ENCODE measurements at regions not wholly inside any gene's neighbourhood (a gene's known extent, or its start where the extent isn't known, plus 50 kb on each side); places are given as distances from the start of the nearest gene placed in this dataset.

GRCh38 chr3:146903927-146904326, 298.8 kb upstream of the PLSCR5 start:
- POLR2A ChIA-PET: no interaction called here
- no peak for DNase-seq (ENCODE audit: extremely low spot score)
- CTCF ChIA-PET: no interaction called here
- TF ChIP-seq ZNF384 (IDR thresholded peaks at IDR 0.05) (no peak), FOXK2 (IDR thresholded peaks at IDR 0.05) (no peak), ELF4 (IDR thresholded peaks at IDR 0.05) (no peak), SP1 (IDR thresholded peaks at IDR 0.05) (no peak), NFRKB (IDR thresholded peaks at IDR 0.05) (no peak), L3MBTL2 (conservative IDR thresholded peaks at IDR 0.05) (no peak), CTBP1 (IDR thresholded peaks at IDR 0.05; ENCODE audit: borderline replicate concordance) (no peak), FOXM1 (IDR thresholded peaks at IDR 0.05; ENCODE audit: borderline replicate concordance) (no peak), FOXA1 (IDR thresholded peaks at IDR 0.05) (no peak), LEF1 (IDR thresholded peaks at IDR 0.05; ENCODE audit: borderline replicate concordance) (no peak), ARNT (IDR thresholded peaks at IDR 0.05) (no peak), BHLHE40 (IDR thresholded peaks at IDR 0.05; ENCODE audit: borderline replicate concordance) (no peak), SUZ12 (IDR thresholded peaks at IDR 0.05) (no peak), TARDBP (IDR thresholded peaks at IDR 0.05) (no peak), HDGF (IDR thresholded peaks at IDR 0.05; ENCODE audit: borderline replicate concordance) (no peak)
- TF ChIP-seq, protein P1, sequence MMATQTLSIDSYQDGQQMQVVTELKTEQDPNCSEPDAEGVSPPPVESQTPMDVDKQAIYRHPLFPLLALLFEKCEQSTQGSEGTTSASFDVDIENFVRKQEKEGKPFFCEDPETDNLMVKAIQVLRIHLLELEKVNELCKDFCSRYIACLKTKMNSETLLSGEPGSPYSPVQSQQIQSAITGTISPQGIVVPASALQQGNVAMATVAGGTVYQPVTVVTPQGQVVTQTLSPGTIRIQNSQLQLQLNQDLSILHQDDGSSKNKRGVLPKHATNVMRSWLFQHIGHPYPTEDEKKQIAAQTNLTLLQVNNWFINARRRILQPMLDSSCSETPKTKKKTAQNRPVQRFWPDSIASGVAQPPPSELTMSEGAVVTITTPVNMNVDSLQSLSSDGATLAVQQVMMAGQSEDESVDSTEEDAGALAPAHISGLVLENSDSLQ (IDR thresholded peaks at IDR 0.05): no peak

- POLR2A ChIA-PET: no interaction called here
- no peak for DNase-seq (ENCODE audit: extremely low spot score)
- TF ChIP-seq ARNT (IDR thresholded peaks at IDR 0.05) (no peak), TARDBP (IDR thresholded peaks at IDR 0.05) (no peak), SUZ12 (IDR thresholded peaks at IDR 0.05) (no peak), L3MBTL2 (conservative IDR thresholded peaks at IDR 0.05) (no peak), ELF4 (IDR thresholded peaks at IDR 0.05) (no peak), FOXA1 (IDR thresholded peaks at IDR 0.05) (no peak), BHLHE40 (IDR thresholded peaks at IDR 0.05; ENCODE audit: borderline replicate concordance) (no peak), FOXK2 (IDR thresholded peaks at IDR 0.05) (no peak), ZNF384 (IDR thresholded peaks at IDR 0.05) (no peak), HDGF (IDR thresholded peaks at IDR 0.05; ENCODE audit: borderline replicate concordance) (no peak), LEF1 (IDR thresholded peaks at IDR 0.05; ENCODE audit: borderline replicate concordance) (no peak), CTBP1 (IDR thresholded peaks at IDR 0.05; ENCODE audit: borderline replicate concordance) (no peak), FOXM1 (IDR thresholded peaks at IDR 0.05; ENCODE audit: borderline replicate concordance) (no peak), NFRKB (IDR thresholded peaks at IDR 0.05) (no peak), SP1 (IDR thresholded peaks at IDR 0.05) (no peak)
- TF ChIP-seq, protein P1 (IDR thresholded peaks at IDR 0.05): no peak
- CTCF ChIA-PET: no interaction called here
Observed at GRCh38 chr3:146899171-146899570, 294.0 kb upstream of the PLSCR5 start.

DNA sequence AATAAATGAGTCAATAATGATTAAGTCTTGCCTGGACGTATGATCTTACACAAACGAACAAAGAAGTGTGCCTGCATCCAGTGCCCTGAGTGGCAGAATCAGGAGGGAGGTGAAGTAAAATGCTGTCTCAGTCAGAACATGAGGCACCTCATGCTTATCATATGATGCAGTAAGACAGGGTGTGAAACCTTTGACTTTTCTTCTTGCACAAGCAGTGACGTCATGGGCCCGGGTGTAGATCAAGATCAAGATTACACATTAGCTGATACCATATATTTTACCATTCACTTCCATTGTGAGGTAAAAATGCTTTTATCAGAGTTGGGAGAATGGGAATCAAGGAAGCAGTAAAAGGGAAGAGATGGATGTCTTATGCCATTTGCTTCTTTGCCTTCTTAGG, 291.6 kb upstream of the PLSCR5 start:
- POLR2A ChIA-PET: no interaction called here
- no peak for DNase-seq (ENCODE audit: extremely low spot score)
- CTCF ChIA-PET: no interaction called here
- TF ChIP-seq FOXK2 (IDR thresholded peaks at IDR 0.05) (no peak), NFRKB (IDR thresholded peaks at IDR 0.05) (no peak), TARDBP (IDR thresholded peaks at IDR 0.05) (no peak), L3MBTL2 (conservative IDR thresholded peaks at IDR 0.05) (no peak), BHLHE40 (IDR thresholded peaks at IDR 0.05; ENCODE audit: borderline replicate concordance) (no peak), CTBP1 (IDR thresholded peaks at IDR 0.05; ENCODE audit: borderline replicate concordance) (no peak), FOXA1 (IDR thresholded peaks at IDR 0.05) (no peak), SUZ12 (IDR thresholded peaks at IDR 0.05) (no peak), ELF4 (IDR thresholded peaks at IDR 0.05) (no peak), ARNT (IDR thresholded peaks at IDR 0.05) (no peak), FOXM1 (IDR thresholded peaks at IDR 0.05; ENCODE audit: borderline replicate concordance) (no peak), LEF1 (IDR thresholded peaks at IDR 0.05; ENCODE audit: borderline replicate concordance) (no peak), HDGF (IDR thresholded peaks at IDR 0.05; ENCODE audit: borderline replicate concordance) (no peak), SP1 (IDR thresholded peaks at IDR 0.05) (no peak), ZNF384 (IDR thresholded peaks at IDR 0.05) (no peak)
- TF ChIP-seq, protein P1 (IDR thresholded peaks at IDR 0.05): no peak

GRCh38 chr3:146895026-146895749, 290.0 kb upstream of the PLSCR5 start:
- DNase-seq (ENCODE audit: extremely low spot score): no peak
- TF ChIP-seq LEF1 (IDR thresholded peaks at IDR 0.05; ENCODE audit: borderline replicate concordance): no peak
- no peak for TF ChIP-seq SP1 (IDR thresholded peaks at IDR 0.05)
- TF ChIP-seq NFRKB (IDR thresholded peaks at IDR 0.05): no peak
- TF ChIP-seq FOXM1 (IDR thresholded peaks at IDR 0.05; ENCODE audit: borderline replicate concordance): no peak
- no peak for TF ChIP-seq FOXK2 (IDR thresholded peaks at IDR 0.05)
- TF ChIP-seq TARDBP (IDR thresholded peaks at IDR 0.05): no peak
- no peak for TF ChIP-seq HDGF (IDR thresholded peaks at IDR 0.05; ENCODE audit: borderline replicate concordance)
- TF ChIP-seq SUZ12 (IDR thresholded peaks at IDR 0.05): no peak
- ChIA-PET POLR2A (no interaction called here), CTCF (no interaction called here)

DNA sequence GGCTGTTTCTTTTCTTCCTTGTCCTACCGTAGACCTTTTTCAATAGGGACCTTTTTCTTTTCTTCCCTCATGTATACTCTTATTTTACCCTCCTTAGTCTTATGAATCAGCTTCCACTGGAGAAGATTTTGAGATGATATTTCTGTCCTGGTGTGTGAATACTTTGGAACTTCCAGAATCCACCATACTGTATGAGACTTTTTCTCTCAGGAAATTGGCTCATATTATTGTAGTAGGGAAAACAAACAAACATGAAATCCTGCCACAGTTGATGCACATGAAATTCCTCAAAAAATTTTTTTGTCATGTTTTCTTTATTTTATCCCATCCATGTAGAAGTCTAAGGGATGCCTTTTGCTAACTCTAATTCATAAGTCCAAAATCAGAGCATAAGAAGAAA, 289.3 kb upstream of the PLSCR5 start:
- no peak for DNase-seq (ENCODE audit: extremely low spot score)
- TF ChIP-seq CTBP1 (IDR thresholded peaks at IDR 0.05; ENCODE audit: borderline replicate concordance) (no peak), ELF4 (IDR thresholded peaks at IDR 0.05) (no peak), SUZ12 (IDR thresholded peaks at IDR 0.05) (no peak)
- ChIA-PET POLR2A (no interaction called here), CTCF (no interaction called here)

- POLR2A ChIA-PET: no interaction called here
- no peak for DNase-seq (ENCODE audit: extremely low spot score)
- CTCF ChIA-PET: no interaction called here
- TF ChIP-seq HDGF (IDR thresholded peaks at IDR 0.05; ENCODE audit: borderline replicate concordance): no peak
- no peak for TF ChIP-seq LEF1 (IDR thresholded peaks at IDR 0.05; ENCODE audit: borderline replicate concordance)
- no peak for TF ChIP-seq ELF4 (IDR thresholded peaks at IDR 0.05)
- no peak for TF ChIP-seq CTBP1 (IDR thresholded peaks at IDR 0.05; ENCODE audit: borderline replicate concordance)
- TF ChIP-seq L3MBTL2 (conservative IDR thresholded peaks at IDR 0.05): no peak
- no peak for TF ChIP-seq BHLHE40 (IDR thresholded peaks at IDR 0.05; ENCODE audit: borderline replicate concordance)
- TF ChIP-seq ARNT (IDR thresholded peaks at IDR 0.05): no peak
Observed at GRCh38 chr3:146892041-146892440, 286.9 kb upstream of the PLSCR5 start.

All from HEK293T (cell line).